H1 (cell line): ENCODE measurements at regions not wholly inside any gene's neighbourhood (a gene's known extent, or its start where the extent isn't known, plus 50 kb on each side); places are given as distances from the start of the nearest gene placed in this dataset.

Experiments
- CTCF ChIA-PET: fragments of 300-600 bp; sonication (Branson Sonifier 250); formaldehyde crosslinking; loops from one replicate; lab custom pipeline; 2021; ENCODE audit not compliant: partially characterized antibody; lab: Charles Lee
- POLR2A ChIA-PET: fragments of 300-600 bp; sonication (Branson Sonifier 250); formaldehyde crosslinking; loops from one replicate; lab custom pipeline; 2021; ENCODE audit warnings: inconsistent platforms; ENCODE audit not compliant: partially characterized antibody; lab: Charles Lee
- DNase-seq, 2 experiments: peaks; one replicate each; pipeline versions ENCODE4 v3.0.0 to v3.0.0-alpha.2; 2010 to 2022; ENCODE audit warnings: low spot score in 2 of 2, low read depth in 1 of 2, mixed read lengths in 1 of 2
- FAIRE-seq: peaks from 2 replicates; lab custom pipeline; 2011; peaks lifted over from hg19 to GRCh38; lab: Jason Lieb, UNC
- H2AFZ ChIP-seq: 2 replicates; pipeline ENCODE4 v1.8.1; 2012; ENCODE audit warnings: low read length, inconsistent platforms
- H2AK5ac ChIP-seq: 2 replicates; pipeline ENCODE4 v1.6.1; 2013; ENCODE audit warnings: low read depth, low read length
- H2BK120ac ChIP-seq: replicated peaks from 2 replicates; pipeline ENCODE3; 2013; ENCODE audit warnings: low read depth, low read length, inconsistent platforms
- H2BK12ac ChIP-seq: 2 replicates; pipeline ENCODE4 v1.6.1; 2013; ENCODE audit warnings: low read depth, low read length
- H2BK15ac ChIP-seq: 2 replicates; pipeline ENCODE4 v1.6.1; 2013; ENCODE audit warnings: low read length
- H2BK20ac ChIP-seq: 2 replicates; pipeline ENCODE4 v1.6.1; 2013; ENCODE audit warnings: low read length
- H2BK5ac ChIP-seq: 2 replicates; pipeline ENCODE4 v1.6.1; 2013; ENCODE audit warnings: low read depth, low read length
- H3K14ac ChIP-seq: 2 replicates; pipeline ENCODE4 v1.6.1; 2013; ENCODE audit warnings: inconsistent platforms; ENCODE audit not compliant: insufficient read length
- H3K18ac ChIP-seq: 2 replicates; pipeline ENCODE4 v1.6.1; 2013; ENCODE audit warnings: low read length; ENCODE audit errors: extremely low read depth
- H3K23ac ChIP-seq: 2 replicates; pipeline ENCODE4 v1.6.1; 2013; ENCODE audit warnings: inconsistent platforms; ENCODE audit not compliant: insufficient read length
- H3K23me2 ChIP-seq: 2 replicates; pipeline ENCODE4 v1.6.1; 2013; ENCODE audit warnings: low read depth, low read length
- H3K27ac ChIP-seq: 2 replicates; pipeline ENCODE4 v1.6.1; 2011; ENCODE audit warnings: low read depth, low read length, inconsistent platforms
- H3K27me3 ChIP-seq, 4 experiments: replicated peaks in 1 of 4; 1 replicate in 1 of 4; 2 replicates in 3 of 4; pipeline versions ENCODE4 v1.6.1 to v1.8.1; 2011 to 2013; ENCODE audit warnings: low read length in 3 of 4, mild to moderate bottlenecking in 3 of 4, inconsistent platforms in 2 of 4, mixed read lengths in 2 of 4, moderate library complexity in 1 of 4; ENCODE audit not compliant: control insufficient read depth in 3 of 4, insufficient read depth in 3 of 4; ENCODE audit errors: extremely low read depth in 1 of 4
- H3K36me3 ChIP-seq, 4 experiments: 2 replicates each; pipeline versions ENCODE4 v1.6.1 to v1.8.1; 2011 to 2013; ENCODE audit warnings: mild to moderate bottlenecking in 4 of 4, low read length in 3 of 4, moderate library complexity in 2 of 4, control low read depth in 1 of 4, inconsistent platforms in 1 of 4; ENCODE audit not compliant: insufficient read depth in 4 of 4, control insufficient read depth in 2 of 4
- H3K4ac ChIP-seq: replicated peaks from 2 replicates; pipeline ENCODE3; 2013; ENCODE audit warnings: low read length, low read depth, mixed read lengths, inconsistent platforms; ENCODE audit not compliant: insufficient read length
- H3K4me1 ChIP-seq, 4 experiments: replicated peaks in 1 of 4; 1 replicate in 1 of 4; 2 replicates in 3 of 4; pipeline versions ENCODE4 v1.6.1 to v1.8.1; 2011 to 2013; ENCODE audit warnings: low read length in 3 of 4, inconsistent platforms in 2 of 4, mixed read lengths in 1 of 4; ENCODE audit not compliant: insufficient read depth in 4 of 4, control insufficient read depth in 3 of 4
- H3K4me2 ChIP-seq, 2 experiments: 2 replicates each; pipeline versions ENCODE4 v1.6.1 to v1.8.1; 2011 to 2013; ENCODE audit warnings: low read depth in 2 of 2, low read length in 2 of 2, control low read depth in 1 of 2, inconsistent platforms in 1 of 2, mild to moderate bottlenecking in 1 of 2; ENCODE audit not compliant: insufficient read depth in 1 of 2
- H3K4me3 ChIP-seq, 4 experiments: fragments of 200-600, 300-600 bp in 1 of 4; sonication (generic), shearing (Covaris generic), sonication (Bioruptor Twin) in 1 of 4; 2 replicates each; pipeline versions ENCODE4 v1.5.1 to v1.8.1; 2011 to 2016; ENCODE audit warnings: low read length in 4 of 4, low read depth in 3 of 4, control low read depth in 2 of 4, inconsistent platforms in 2 of 4, mild to moderate bottlenecking in 2 of 4, mixed read lengths in 1 of 4, moderate library complexity in 1 of 4; ENCODE audit not compliant: insufficient read depth in 2 of 4; ENCODE audit errors: extremely low read depth in 1 of 4
- H3K56ac ChIP-seq: replicated peaks from 2 replicates; pipeline ENCODE3; 2013; ENCODE audit warnings: low read depth, mild to moderate bottlenecking, mixed read lengths, low read length, inconsistent platforms; ENCODE audit not compliant: insufficient read length
- H3K79me1 ChIP-seq: 2 replicates; pipeline ENCODE4 v1.6.1; 2013; ENCODE audit warnings: low read depth, low read length, control low read depth
- H3K79me2 ChIP-seq, 2 experiments: 2 replicates each; pipeline versions ENCODE4 v1.6.1 to v1.8.1; 2012 to 2013; ENCODE audit warnings: low read length in 2 of 2, mild to moderate bottlenecking in 2 of 2, inconsistent platforms in 1 of 2; ENCODE audit not compliant: insufficient read depth in 2 of 2, control insufficient read depth in 1 of 2
- H3K9ac ChIP-seq, 4 experiments: replicated peaks in 1 of 4; 1 replicate in 1 of 4; 2 replicates in 3 of 4; pipeline versions ENCODE4 v1.6.1 to v1.8.1; 2011 to 2013; ENCODE audit warnings: low read depth in 3 of 4, low read length in 3 of 4, control low read depth in 2 of 4, mild to moderate bottlenecking in 2 of 4, moderate library complexity in 2 of 4, inconsistent platforms in 1 of 4; ENCODE audit errors: extremely low read depth in 1 of 4
- H3K9me3 ChIP-seq, 2 experiments: 2 replicates each; pipeline versions ENCODE4 v1.6.1 to v1.8.1; 2012 to 2013; ENCODE audit warnings: mild to moderate bottlenecking in 2 of 2, moderate library complexity in 2 of 2, control low read depth in 1 of 2, inconsistent platforms in 1 of 2, low read depth in 1 of 2, low read length in 1 of 2, mixed read lengths in 1 of 2; ENCODE audit not compliant: insufficient read depth in 2 of 2
- H4K20me1 ChIP-seq, 2 experiments: replicated peaks in 1 of 2; 2 replicates each; pipeline versions ENCODE3 to v1.8.1; 2011 to 2013; ENCODE audit warnings: inconsistent platforms in 2 of 2, low read length in 2 of 2, mild to moderate bottlenecking in 1 of 2; ENCODE audit not compliant: insufficient read depth in 2 of 2, control insufficient read depth in 1 of 2
- H4K5ac ChIP-seq: 2 replicates; pipeline ENCODE4 v1.6.1; 2013; ENCODE audit warnings: low read length, low read depth, mixed read lengths, inconsistent platforms; ENCODE audit not compliant: insufficient read length
- H4K8ac ChIP-seq: 2 replicates; pipeline ENCODE4 v1.8.0; 2013; ENCODE audit warnings: mild to moderate bottlenecking, moderate library complexity, low read length, inconsistent platforms; ENCODE audit not compliant: insufficient read depth; ENCODE audit errors: extremely low read depth
- H4K91ac ChIP-seq: replicated peaks from 2 replicates; pipeline ENCODE3; 2013; ENCODE audit warnings: low read length, mixed read lengths, inconsistent platforms; ENCODE audit not compliant: insufficient read length
- CHD1 ChIP-seq: IDR thresholded peaks from 2 replicates; pipeline ENCODE4 v1.6.1; 2012; ENCODE audit warnings: low read depth, low read length, improper control_type of control experiment
- CTBP2 ChIP-seq: IDR thresholded peaks from 2 replicates; pipeline ENCODE4 v1.7.0; 2011; ENCODE audit warnings: borderline replicate concordance, mild to moderate bottlenecking, moderate library complexity, mixed read lengths, low read length; ENCODE audit not compliant: insufficient read depth, insufficient read length
- GABPA ChIP-seq: IDR thresholded peaks from 2 replicates; pipeline ENCODE4 v1.6.1; 2011; ENCODE audit warnings: mild to moderate bottlenecking, low read length, moderate library complexity, borderline replicate concordance; ENCODE audit not compliant: insufficient read depth
- HDAC6 ChIP-seq: IDR thresholded peaks from one replicate; pipeline ENCODE4 v1.7.1; 2012; ENCODE audit warnings: low read depth, mild to moderate bottlenecking, inconsistent platforms, low read length, moderate library complexity
- KDM5A ChIP-seq: fragments of 200-600 bp; IDR thresholded peaks from 2 replicates; pipeline ENCODE4 v1.7.1; 2012; ENCODE audit warnings: mild to moderate bottlenecking, low read length, inconsistent platforms, mixed read lengths
- NANOG ChIP-seq: IDR thresholded peaks from 2 replicates; pipeline ENCODE4 v1.6.1; 2011; ENCODE audit warnings: low read length, low read depth, mild to moderate bottlenecking, inconsistent platforms; ENCODE audit not compliant: insufficient read depth, poor library complexity, severe bottlenecking
- RXRA ChIP-seq: IDR thresholded peaks from 2 replicates; pipeline ENCODE4 v1.6.1; 2011; ENCODE audit warnings: low read depth, mild to moderate bottlenecking, low read length, moderate library complexity; ENCODE audit not compliant: insufficient read depth
- SAP30 ChIP-seq: fragments of 300-600 bp; sonication (generic); IDR thresholded peaks from 2 replicates; pipeline ENCODE4 v1.7.1; 2012; ENCODE audit warnings: low read length, moderate library complexity, mild to moderate bottlenecking, inconsistent platforms; ENCODE audit not compliant: insufficient read depth, insufficient replicate concordance
- SIN3A ChIP-seq, 2 experiments: IDR thresholded peaks in 1 of 2; conservative IDR thresholded peaks in 1 of 2; 2 replicates each; pipeline ENCODE4 v1.6.1; 2011 to 2012; ENCODE audit warnings: low read length in 2 of 2, improper control_type of control experiment in 1 of 2, low read depth in 1 of 2, mild to moderate bottlenecking in 1 of 2
- SP1 ChIP-seq: IDR thresholded peaks from 2 replicates; pipeline ENCODE4 v1.6.1; 2011; ENCODE audit warnings: low read depth, low read length
- SP2 ChIP-seq: IDR thresholded peaks from 2 replicates; pipeline ENCODE4 v1.6.1; 2012; ENCODE audit warnings: mild to moderate bottlenecking, low read length, inconsistent platforms
- YY1 ChIP-seq: IDR thresholded peaks from 2 replicates; pipeline ENCODE4 v1.6.1; 2011; ENCODE audit warnings: low read depth, mild to moderate bottlenecking, low read length
- WGBS, 2 experiments: shearing (Covaris generic) in 1 of 2; methylation state at CpG; one replicate each; pipeline versions ENCODE4 v1.1.6 to v1.1.7; 2013 to 2015; ENCODE audit warnings: low lambda C conversion rate in 2 of 2, mixed read lengths in 2 of 2, inconsistent platforms in 1 of 2, low coverage in 1 of 2, missing lambda C conversion rate in 1 of 2; ENCODE audit not compliant: insufficient replicate concordance in 2 of 2, insufficient coverage in 1 of 2, insufficient read length in 1 of 2; ENCODE audit errors: extremely low coverage in 1 of 2, missing lambda C conversion rate in 1 of 2; 5-methylcytosine and 5-hydroxymethylcytosine counted together

- H3K14ac ChIP-seq = no peak overlapping the region
- H2BK15ac ChIP-seq = no peak overlapping the region
- no peak overlapping the region for H3K18ac ChIP-seq
- H3K9me3 ChIP-seq = no peaks in the 10 kb centered on the region
- no peak for FAIRE-seq
- no peak overlapping the region for H4K8ac ChIP-seq
- no peak overlapping the region for H3K9ac ChIP-seq
- no peak overlapping the region for H4K91ac ChIP-seq
- H2BK120ac ChIP-seq = no peak overlapping the region
- H3K4me2 ChIP-seq = no peak overlapping the region
- peaks cover 0 to 3% (median under 1%) of the 10 kb centered on the region in 4 experiments; a peak in 2 of 7 replicates for H3K4me1 ChIP-seq
- DNase-seq = no peak
- CTCF ChIA-PET = interaction anchor here (0.6 to 1.1 kb wide), 3 partner anchors 29 to 498 kb away, joined by 3 read pairs; no protein-coding TSS in a partner anchor
- no peak overlapping the region for H3K4me3 ChIP-seq
- H4K20me1 ChIP-seq = no peaks in the 10 kb centered on the region
- H3K27ac ChIP-seq = no peak overlapping the region
- H3K56ac ChIP-seq = no peak overlapping the region
- H3K23me2 ChIP-seq = no peaks in the 10 kb centered on the region
- no peak overlapping the region for H4K5ac ChIP-seq
- no peaks in the 10 kb centered on the region for H3K79me2 ChIP-seq
- no peaks in the 10 kb centered on the region for H3K36me3 ChIP-seq
- no peak overlapping the region for H3K4ac ChIP-seq
- no peaks in the 10 kb centered on the region for H3K79me1 ChIP-seq
- no peak overlapping the region for H2BK5ac ChIP-seq
- no peak overlapping the region for H2BK20ac ChIP-seq
- H2AFZ ChIP-seq = no peak overlapping the region; the same call in 1 of the 2 replicates
- WGBS, 2 experiments = 59% methylated on average over 2 of the region's 4 CpGs; no CpG with 5 or more reads in 1 of the 2 experiments
- no peak overlapping the region for H3K23ac ChIP-seq
- H3K27me3 ChIP-seq = no peaks in the 10 kb centered on the region
- no peak overlapping the region for H2AK5ac ChIP-seq
- POLR2A ChIA-PET = interaction anchor here (0.6 kb wide), 1 partner anchor 221 kb away, joined by 4 read pairs; no protein-coding TSS in a partner anchor
- no peak overlapping the region for H2BK12ac ChIP-seq
- TF ChIP-seq SIN3A (conservative IDR thresholded peaks at IDR 0.05 in 1 of 2, IDR thresholded peaks at IDR 0.05 in 1 of 2; ENCODE audit: low read depth in 1 of 2, low read length in 2 of 2) (no peak), GABPA (no peak), CHD1 (no peak), KDM5A (no peak), HDAC6 (no peak), SAP30 (no peak), SP2 (no peak), NANOG (no peak), YY1 (no peak), CTBP2 (no peak), RXRA (no peak), SP1 (no peak)
Observed at GRCh38 chrX:39866229-39866628, 231.5 kb downstream of the BCOR start.
